SK-N-SH (cell line): ENCODE measurements at regions not wholly inside any gene's neighbourhood (a gene's known extent, or its start where the extent isn't known, plus 50 kb on each side); places are given as distances from the start of the nearest gene placed in this dataset.

Experiments used
- CTCF ChIA-PET: fragments of 300-600, 350-600 bp; formaldehyde crosslinking; extraction: SDS; loops from one replicate; lab custom pipeline; 2021; lab: Yijun Ruan, JAX
- POLR2A ChIA-PET: fragments of 350-600 bp; sonication (Branson Sonifier 250); formaldehyde crosslinking; extraction: SDS; loops from one replicate; lab custom pipeline; 2020; ENCODE audit warnings: antibody characterized with exemption, inconsistent platforms; lab: Yijun Ruan, JAX
- DNase-seq: peaks from one replicate; pipeline ENCODE4 v3.0.0; 2012
- H2AFZ ChIP-seq: fragments of 200-600 bp; sonication (generic); 2 replicates; pipeline ENCODE4 v1.8.1; 2016; ENCODE audit warnings: antibody characterized with exemption, mild to moderate bottlenecking, low read depth
- H3F3A ChIP-seq: fragments of 200-600 bp; sonication (generic); replicated peaks from 2 replicates; pipeline ENCODE3; 2016; ENCODE audit warnings: antibody characterized with exemption, mild to moderate bottlenecking; ENCODE audit not compliant: insufficient read depth
- H3K27ac ChIP-seq, 2 experiments: fragments of 200-500 bp in 1 of 2; fragments of 200-600 bp in 1 of 2; sonication (Bioruptor generic) in 1 of 2; sonication (generic), shearing (Covaris generic) in 1 of 2; 2 replicates each; pipeline versions ENCODE4 v1.5.1 to v1.6.1; 2014 to 2016; ENCODE audit warnings: low read depth in 2 of 2, inconsistent platforms in 1 of 2, low read length in 1 of 2, mild to moderate bottlenecking in 1 of 2, mixed read lengths in 1 of 2
- H3K27me3 ChIP-seq: fragments of 200-600 bp; sonication (generic), shearing (Covaris generic); 2 replicates; pipeline ENCODE4 v1.6.1; 2016; ENCODE audit warnings: mixed run types; ENCODE audit not compliant: insufficient read depth
- H3K36me3 ChIP-seq, 2 experiments: fragments of 200-500 bp in 1 of 2; fragments of 200-600 bp in 1 of 2; sonication (Bioruptor generic) in 1 of 2; sonication (generic) in 1 of 2; replicated peaks in 1 of 2; 2 replicates each; pipeline versions ENCODE3 to v1.5.1; 2014 to 2016; ENCODE audit warnings: low read length in 1 of 2, mild to moderate bottlenecking in 1 of 2; ENCODE audit not compliant: insufficient read depth in 2 of 2, control insufficient read depth in 1 of 2
- H3K4me1 ChIP-seq, 2 experiments: fragments of 200-500 bp in 1 of 2; fragments of 200-600 bp in 1 of 2; sonication (Bioruptor generic) in 1 of 2; sonication (generic), shearing (Covaris generic) in 1 of 2; 2 replicates each; pipeline versions ENCODE4 v1.5.1 to v1.6.1; 2014 to 2016; ENCODE audit warnings: low read depth in 1 of 2, low read length in 1 of 2, mixed run types in 1 of 2; ENCODE audit not compliant: insufficient read depth in 2 of 2, control insufficient read depth in 1 of 2
- H3K4me2 ChIP-seq: fragments of 200-600 bp; sonication (generic), shearing (Covaris generic); 2 replicates; pipeline ENCODE4 v1.6.1; 2017; ENCODE audit warnings: mixed run types
- H3K4me3 ChIP-seq, 2 experiments: fragments of 200-500 bp in 1 of 2; fragments of 200-600 bp in 1 of 2; sonication (Bioruptor generic) in 1 of 2; sonication (generic), shearing (Covaris generic) in 1 of 2; 2 replicates each; pipeline versions ENCODE4 v1.5.1 to v1.8.1; 2014 to 2016; ENCODE audit warnings: low read depth in 2 of 2, inconsistent platforms in 1 of 2, low read length in 1 of 2, mild to moderate bottlenecking in 1 of 2, mixed read lengths in 1 of 2, moderate library complexity in 1 of 2
- H3K79me2 ChIP-seq: fragments of 200-600 bp; sonication (generic); 2 replicates; pipeline ENCODE4 v1.8.1; 2017; ENCODE audit warnings: mild to moderate bottlenecking; ENCODE audit not compliant: insufficient read depth
- H3K9ac ChIP-seq: fragments of 200-600 bp; sonication (generic); 2 replicates; pipeline ENCODE4 v1.6.1; 2017; ENCODE audit warnings: mixed run types
- H3K9me2 ChIP-seq: fragments of 200-600 bp; sonication (generic); 2 replicates; pipeline ENCODE4 v1.6.1; 2017; ENCODE audit warnings: mixed run types
- H3K9me3 ChIP-seq: fragments of 200-600 bp; sonication (generic); 2 replicates; pipeline ENCODE4 v1.6.1; 2017; ENCODE audit warnings: mixed run types, mild to moderate bottlenecking, moderate library complexity
- H4K20me1 ChIP-seq: fragments of 200-600 bp; sonication (generic); 2 replicates; pipeline ENCODE4 v1.6.1; 2017; ENCODE audit warnings: mild to moderate bottlenecking, mixed run types; ENCODE audit not compliant: insufficient read depth
- CHD2 ChIP-seq: fragments of 150-350 bp; IDR thresholded peaks from 2 replicates; pipeline ENCODE4 v1.6.1; 2018; ENCODE audit warnings: low read length; ENCODE audit not compliant: partially characterized antibody
- CTCF ChIP-seq: fragments of 200-600 bp; sonication (generic); IDR thresholded peaks from 2 replicates; pipeline ENCODE4 v1.6.1; 2017; ENCODE audit warnings: antibody characterized with exemption, mild to moderate bottlenecking, moderate library complexity
- ELF1 ChIP-seq: IDR thresholded peaks from 2 replicates; pipeline ENCODE4 v1.4.0; 2012
- GATA2 ChIP-seq: sonication (generic); formaldehyde crosslinking; IDR thresholded peaks from 2 replicates; pipeline ENCODE4 v1.5.0; 2020; ENCODE audit warnings: mild to moderate bottlenecking, missing genetic modification reagents
- MAX ChIP-seq: IDR thresholded peaks from 2 replicates; pipeline ENCODE4 v1.4.0; 2012; ENCODE audit warnings: low read depth
- MEF2A ChIP-seq: IDR thresholded peaks from 2 replicates; pipeline ENCODE4 v1.4.0; 2012; ENCODE audit warnings: low read depth, borderline replicate concordance
- MXI1 ChIP-seq: IDR thresholded peaks from 2 replicates; pipeline ENCODE4 v1.6.1; 2012; ENCODE audit warnings: mild to moderate bottlenecking, low read depth, low read length, improper control_type of control experiment
- NFIC ChIP-seq: IDR thresholded peaks from 2 replicates; pipeline ENCODE4 v1.4.0; 2012; ENCODE audit warnings: borderline replicate concordance
- RAD21 ChIP-seq: IDR thresholded peaks from 2 replicates; pipeline ENCODE4 v1.6.1; 2012; ENCODE audit warnings: mild to moderate bottlenecking, low read length
- RCOR1 ChIP-seq: fragments of 150-350 bp; IDR thresholded peaks from 2 replicates; pipeline ENCODE4 v1.6.1; 2017; ENCODE audit warnings: antibody characterized with exemption, low read length
- RXRA ChIP-seq: IDR thresholded peaks from 2 replicates; pipeline ENCODE4 v1.4.0; 2012; ENCODE audit warnings: low read depth, mild to moderate bottlenecking, borderline replicate concordance
- SIN3A ChIP-seq: IDR thresholded peaks from 2 replicates; pipeline ENCODE4 v1.6.1; 2012; ENCODE audit warnings: low read depth, mild to moderate bottlenecking, low read length, moderate library complexity, borderline replicate concordance
- SMC3 ChIP-seq: IDR thresholded peaks from 2 replicates; pipeline ENCODE4 v1.6.1; 2012; ENCODE audit warnings: low read depth, low read length, improper control_type of control experiment
- TAF1 ChIP-seq: IDR thresholded peaks from 2 replicates; pipeline ENCODE4 v1.6.1; 2012; ENCODE audit warnings: low read depth, mild to moderate bottlenecking, low read length, moderate library complexity, borderline replicate concordance
- TCF12 ChIP-seq: IDR thresholded peaks from 2 replicates; pipeline ENCODE4 v1.4.0; 2012
- TEAD4 ChIP-seq: IDR thresholded peaks from 2 replicates; pipeline ENCODE4 v1.4.0; 2012; ENCODE audit warnings: mild to moderate bottlenecking, borderline replicate concordance; ENCODE audit not compliant: insufficient read depth
- YY1 ChIP-seq: IDR thresholded peaks from 2 replicates; pipeline ENCODE4 v1.4.0; 2012; ENCODE audit warnings: low read depth, mild to moderate bottlenecking
- WGBS: methylation state at CpG from one replicate; pipeline ENCODE4 v1.1.6; 2017; ENCODE audit warnings: low lambda C conversion rate; 5-methylcytosine and 5-hydroxymethylcytosine counted together
- TF ChIP-seq, protein P1 (sequence below): IDR thresholded peaks from 2 replicates; pipeline ENCODE4 v1.4.0; 2012; ENCODE audit warnings: low read depth, borderline replicate concordance
- TF ChIP-seq, protein P2 (sequence below): IDR thresholded peaks from 2 replicates; pipeline ENCODE4; 2012
- TF ChIP-seq, protein P3 (sequence below): fragments of 150-350 bp; IDR thresholded peaks from 2 replicates; pipeline ENCODE4 v1.6.1; 2016; ENCODE audit warnings: mild to moderate bottlenecking, low read depth, low read length

DNA sequence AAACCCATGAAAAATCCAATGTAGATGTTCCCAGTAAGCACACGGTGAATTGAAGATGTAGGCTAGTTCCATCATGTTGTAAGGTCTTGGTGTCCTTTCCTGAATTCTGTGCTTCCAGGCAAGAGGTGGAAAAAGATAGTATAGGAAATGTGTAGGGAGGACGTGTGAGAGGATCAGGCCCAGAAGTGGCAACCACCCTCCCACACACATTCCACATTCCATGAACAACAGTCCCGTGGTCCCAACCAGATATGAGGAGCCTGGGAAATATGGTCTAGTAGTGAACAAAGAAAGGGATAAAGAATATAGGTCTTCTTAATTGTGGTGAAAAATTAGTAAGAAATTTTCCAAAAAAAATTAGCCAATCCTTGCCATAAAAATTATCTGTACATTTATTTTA lies 1254.2 kb upstream of the SLC10A2 start:
- Histone ChIP-seq H4K20me1 (no peaks in the 10 kb centered on the region), H2AFZ (no peak overlapping the region), H3K9me2 (no peaks in the 10 kb centered on the region), H3K9me3 (no peaks in the 10 kb centered on the region; the same call in 1 of the 2 replicates), H3K4me1 (peaks cover 3 to 5% of the 10 kb centered on the region in 2 experiments; a peak in 2 of 4 replicates), H3F3A (no peaks in the 10 kb centered on the region), H3K4me2 (no peak overlapping the region), H3K36me3 (no peaks in the 10 kb centered on the region), H3K79me2 (no peaks in the 10 kb centered on the region), H3K27me3 (no peaks in the 10 kb centered on the region), H3K9ac (no peak overlapping the region), H3K27ac (no peak overlapping the region), H3K4me3 (no peak overlapping the region)
- CTCF ChIA-PET, result no interaction called here
- WGBS, result 72% methylated on average over 3 of the region's 3 CpGs
- POLR2A ChIA-PET, result no interaction called here
- TF ChIP-seq RXRA (no peak), RCOR1 (no peak), MAX (no peak), ELF1 (no peak), MEF2A (no peak)
- TF ChIP-seq, protein P1, sequence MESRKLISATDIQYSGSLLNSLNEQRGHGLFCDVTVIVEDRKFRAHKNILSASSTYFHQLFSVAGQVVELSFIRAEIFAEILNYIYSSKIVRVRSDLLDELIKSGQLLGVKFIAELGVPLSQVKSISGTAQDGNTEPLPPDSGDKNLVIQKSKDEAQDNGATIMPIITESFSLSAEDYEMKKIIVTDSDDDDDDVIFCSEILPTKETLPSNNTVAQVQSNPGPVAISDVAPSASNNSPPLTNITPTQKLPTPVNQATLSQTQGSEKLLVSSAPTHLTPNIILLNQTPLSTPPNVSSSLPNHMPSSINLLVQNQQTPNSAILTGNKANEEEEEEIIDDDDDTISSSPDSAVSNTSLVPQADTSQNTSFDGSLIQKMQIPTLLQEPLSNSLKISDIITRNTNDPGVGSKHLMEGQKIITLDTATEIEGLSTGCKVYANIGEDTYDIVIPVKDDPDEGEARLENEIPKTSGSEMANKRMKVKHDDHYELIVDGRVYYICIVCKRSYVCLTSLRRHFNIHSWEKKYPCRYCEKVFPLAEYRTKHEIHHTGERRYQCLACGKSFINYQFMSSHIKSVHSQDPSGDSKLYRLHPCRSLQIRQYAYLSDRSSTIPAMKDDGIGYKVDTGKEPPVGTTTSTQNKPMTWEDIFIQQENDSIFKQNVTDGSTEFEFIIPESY, result no peak
- no peak for DNase-seq

GRCh38 chr13:104318121-104318520 lies 1251.9 kb upstream of the SLC10A2 start:
- Histone ChIP-seq H3K4me1 (peaks cover 3 to 5% of the 10 kb centered on the region in 2 experiments; a peak in 2 of 4 replicates), H3K4me3 (no peak overlapping the region), H3K27ac (peak overlapping the region in 1 of 2 experiments; percentile 85; a peak in 2 of 4 replicates), H4K20me1 (no peaks in the 10 kb centered on the region), H3F3A (no peaks in the 10 kb centered on the region), H3K36me3 (no peaks in the 10 kb centered on the region), H3K9me2 (no peaks in the 10 kb centered on the region), H2AFZ (no peak overlapping the region), H3K79me2 (no peaks in the 10 kb centered on the region), H3K9ac (no peak overlapping the region), H3K27me3 (no peaks in the 10 kb centered on the region), H3K4me2 (no peak overlapping the region), H3K9me3 (no peaks in the 10 kb centered on the region; the same call in 1 of the 2 replicates)
- ChIA-PET CTCF (interaction anchor here (0.6 to 1.5 kb wide), 9 partner anchors 9 to 1234 kb away, joined by 3 to 5 read pairs (median 3); no protein-coding TSS in a partner anchor), POLR2A (no interaction called here)
- DNase-seq, result peak; percentile 49
- 10% methylated on average over 1 of the region's 1 CpG for WGBS
- no peak for TF ChIP-seq TAF1
- TF ChIP-seq ELF1, result no peak
- peak; percentile 84 for TF ChIP-seq RCOR1
- TF ChIP-seq YY1, result no peak
- no peak for TF ChIP-seq TEAD4
- no peak for TF ChIP-seq SIN3A
- TF ChIP-seq CHD2, result no peak
- TF ChIP-seq SMC3, result peak; percentile 58; the same call in 1 of the 2 replicates
- TF ChIP-seq, protein P2, sequence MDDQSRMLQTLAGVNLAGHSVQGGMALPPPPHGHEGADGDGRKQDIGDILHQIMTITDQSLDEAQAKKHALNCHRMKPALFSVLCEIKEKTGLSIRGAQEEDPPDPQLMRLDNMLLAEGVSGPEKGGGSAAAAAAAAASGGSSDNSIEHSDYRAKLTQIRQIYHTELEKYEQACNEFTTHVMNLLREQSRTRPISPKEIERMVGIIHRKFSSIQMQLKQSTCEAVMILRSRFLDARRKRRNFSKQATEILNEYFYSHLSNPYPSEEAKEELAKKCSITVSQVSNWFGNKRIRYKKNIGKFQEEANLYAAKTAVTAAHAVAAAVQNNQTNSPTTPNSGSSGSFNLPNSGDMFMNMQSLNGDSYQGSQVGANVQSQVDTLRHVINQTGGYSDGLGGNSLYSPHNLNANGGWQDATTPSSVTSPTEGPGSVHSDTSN, result no peak
- TF ChIP-seq CTCF, result peak; percentile 58
- no peak for TF ChIP-seq TCF12
- TF ChIP-seq NFIC, result no peak
- TF ChIP-seq, protein P3, sequence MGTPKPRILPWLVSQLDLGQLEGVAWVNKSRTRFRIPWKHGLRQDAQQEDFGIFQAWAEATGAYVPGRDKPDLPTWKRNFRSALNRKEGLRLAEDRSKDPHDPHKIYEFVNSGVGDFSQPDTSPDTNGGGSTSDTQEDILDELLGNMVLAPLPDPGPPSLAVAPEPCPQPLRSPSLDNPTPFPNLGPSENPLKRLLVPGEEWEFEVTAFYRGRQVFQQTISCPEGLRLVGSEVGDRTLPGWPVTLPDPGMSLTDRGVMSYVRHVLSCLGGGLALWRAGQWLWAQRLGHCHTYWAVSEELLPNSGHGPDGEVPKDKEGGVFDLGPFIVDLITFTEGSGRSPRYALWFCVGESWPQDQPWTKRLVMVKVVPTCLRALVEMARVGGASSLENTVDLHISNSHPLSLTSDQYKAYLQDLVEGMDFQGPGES, result no peak
- no peak for TF ChIP-seq MXI1
- no peak for TF ChIP-seq GATA2 (CRISPR knock-in tag)
- TF ChIP-seq, protein P1, result no peak
- TF ChIP-seq RAD21, result peak; percentile 87
